HL-60 (cell line): ENCODE measurements at regions not wholly inside any gene's neighbourhood (a gene's known extent, or its start where the extent isn't known, plus 50 kb on each side); places are given as distances from the start of the nearest gene placed in this dataset.

Experiments used
- DNase-seq, 2 experiments: peaks; one replicate each; pipeline ENCODE4 v3.0.0-alpha.2; 2010 to 2020; ENCODE audit warnings: low read depth in 1 of 2, low spot score in 1 of 2
- H3K27ac ChIP-seq: fragments of 250-450 bp; sonication (Bioruptor Pico); replicated peaks from 2 replicates; pipeline ENCODE4 v1.5.1; 2020; ENCODE audit warnings: mild to moderate bottlenecking, moderate library complexity
- H3K27me3 ChIP-seq: fragments of 250-450 bp; sonication (Bioruptor Pico); 2 replicates; pipeline ENCODE4 v1.5.1; 2021; ENCODE audit warnings: mild to moderate bottlenecking, moderate library complexity; ENCODE audit not compliant: insufficient read depth, poor library complexity, severe bottlenecking
- H3K4me3 ChIP-seq: replicated peaks from 2 replicates; pipeline ENCODE4 v1.5.1; 2011; ENCODE audit warnings: mild to moderate bottlenecking, control low read depth, low read length; ENCODE audit not compliant: insufficient read depth
- CTCF ChIP-seq: IDR thresholded peaks from one replicate; pipeline ENCODE4 v1.5.1; 2011; ENCODE audit warnings: low read length, control low read depth, inconsistent platforms; ENCODE audit not compliant: insufficient read depth
- GABPA ChIP-seq: IDR thresholded peaks from 2 replicates; pipeline ENCODE4 v1.6.1; 2012; ENCODE audit warnings: low read depth
- POLR2AphosphoS5 ChIP-seq: IDR thresholded peaks from 2 replicates; pipeline ENCODE4 v1.6.1; 2012; ENCODE audit warnings: low read depth
- REST ChIP-seq: IDR thresholded peaks from 2 replicates; pipeline ENCODE4 v1.6.1; 2012; ENCODE audit warnings: low read depth; ENCODE audit not compliant: insufficient replicate concordance
- SPI1 ChIP-seq: IDR thresholded peaks from 2 replicates; pipeline ENCODE4 v1.6.1; 2012; ENCODE audit warnings: low read depth, mild to moderate bottlenecking, borderline replicate concordance

- Histone ChIP-seq H3K4me3 (no peak overlapping the region), H3K27ac (no peak overlapping the region), H3K27me3 (no peaks in the 10 kb centered on the region)
- TF ChIP-seq POLR2AphosphoS5 (no peak), CTCF (no peak), SPI1 (no peak), GABPA (no peak), REST (no peak)
- DNase-seq: no peak
Observed at GRCh38 chr7:138246428-138246827, 170.2 kb downstream of the AKR1D1 start.

- no peak overlapping the region for H3K4me3 ChIP-seq
- H3K27me3 ChIP-seq: no peaks in the 10 kb centered on the region
- no peak for TF ChIP-seq GABPA
- TF ChIP-seq CTCF: no peak
- TF ChIP-seq REST: no peak
- no peak for TF ChIP-seq POLR2AphosphoS5
- no peak for TF ChIP-seq SPI1
- DNase-seq: no peak
- H3K27ac ChIP-seq: no peak overlapping the region
Observed at GRCh38 chr7:138247081-138247480, 170.8 kb downstream of the AKR1D1 start.

GRCh38 chr7:138247568-138248333 lies 171.5 kb downstream of the AKR1D1 start:
- DNase-seq: no peak

More at GRCh38 chr7:138247568-138248333, 171.5 kb downstream of the AKR1D1 start:
- Histone ChIP-seq H3K4me3 (no peak overlapping the region), H3K27ac (no peak overlapping the region), H3K27me3 (no peaks in the 10 kb centered on the region)
- TF ChIP-seq REST (no peak), POLR2AphosphoS5 (no peak), CTCF (no peak), SPI1 (no peak)
